ENCODE measurements at regions not wholly inside any gene's neighbourhood (a gene's known extent, or its start where the extent isn't known, plus 50 kb on each side); places are given as distances from the start of the nearest gene placed in this dataset.
"Not testable (repeated sequence)": the region's sequence is repeated elsewhere in the genome, so short reads cannot be mapped to it uniquely, and the experiment has no call there.

DNA sequence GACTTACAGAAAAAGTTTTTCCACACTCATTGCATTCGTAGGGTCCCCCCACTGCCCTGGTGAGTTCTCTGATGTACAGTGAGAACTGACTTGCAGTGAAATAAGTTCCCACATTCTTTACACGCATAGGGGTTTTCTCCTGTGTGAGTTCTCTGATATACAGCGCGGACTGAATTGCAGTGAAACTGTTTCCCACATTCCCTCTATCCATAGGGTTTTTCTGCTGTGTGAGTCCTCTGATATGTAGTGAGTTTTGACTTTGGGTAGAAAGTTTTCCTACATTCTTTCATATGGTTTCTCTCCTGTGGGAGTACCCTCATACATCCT, 147.0 kb downstream of the GLRX3 start:
- Histone ChIP-seq H3K4me3 (no peak overlapping the region), H3K36me3 (no peaks in the 10 kb centered on the region), H3K9me3 (peaks cover 0 to 14% of the 10 kb centered on the region in 2 donors), H3K27me3 (no peaks in the 10 kb centered on the region), H3K4me1 (no peaks in the 10 kb centered on the region), H3K27ac (no peak overlapping the region)
- TF ChIP-seq, protein P1, sequence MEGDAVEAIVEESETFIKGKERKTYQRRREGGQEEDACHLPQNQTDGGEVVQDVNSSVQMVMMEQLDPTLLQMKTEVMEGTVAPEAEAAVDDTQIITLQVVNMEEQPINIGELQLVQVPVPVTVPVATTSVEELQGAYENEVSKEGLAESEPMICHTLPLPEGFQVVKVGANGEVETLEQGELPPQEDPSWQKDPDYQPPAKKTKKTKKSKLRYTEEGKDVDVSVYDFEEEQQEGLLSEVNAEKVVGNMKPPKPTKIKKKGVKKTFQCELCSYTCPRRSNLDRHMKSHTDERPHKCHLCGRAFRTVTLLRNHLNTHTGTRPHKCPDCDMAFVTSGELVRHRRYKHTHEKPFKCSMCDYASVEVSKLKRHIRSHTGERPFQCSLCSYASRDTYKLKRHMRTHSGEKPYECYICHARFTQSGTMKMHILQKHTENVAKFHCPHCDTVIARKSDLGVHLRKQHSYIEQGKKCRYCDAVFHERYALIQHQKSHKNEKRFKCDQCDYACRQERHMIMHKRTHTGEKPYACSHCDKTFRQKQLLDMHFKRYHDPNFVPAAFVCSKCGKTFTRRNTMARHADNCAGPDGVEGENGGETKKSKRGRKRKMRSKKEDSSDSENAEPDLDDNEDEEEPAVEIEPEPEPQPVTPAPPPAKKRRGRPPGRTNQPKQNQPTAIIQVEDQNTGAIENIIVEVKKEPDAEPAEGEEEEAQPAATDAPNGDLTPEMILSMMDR (IDR thresholded peaks at IDR 0.05): no peak
- TF ChIP-seq POLR2A (IDR thresholded peaks at IDR 0.05): no peak
- intact Hi-C loops (cut with DNase I; ENCODE audit: low total_unique reads): no loop called here
- no peak for DNase-seq

GRCh38 chr10:130295761-130296160, 159.6 kb downstream of the GLRX3 start:
- H3K9me3 ChIP-seq; intact Hi-C loops (cut with DNase I; ENCODE audit: low total_unique reads); DNase-seq; H3K27me3 ChIP-seq; H3K36me3 ChIP-seq; H3K4me3 ChIP-seq; H3K4me1 ChIP-seq; H3K27ac ChIP-seq: not testable (repeated sequence)

DNA sequence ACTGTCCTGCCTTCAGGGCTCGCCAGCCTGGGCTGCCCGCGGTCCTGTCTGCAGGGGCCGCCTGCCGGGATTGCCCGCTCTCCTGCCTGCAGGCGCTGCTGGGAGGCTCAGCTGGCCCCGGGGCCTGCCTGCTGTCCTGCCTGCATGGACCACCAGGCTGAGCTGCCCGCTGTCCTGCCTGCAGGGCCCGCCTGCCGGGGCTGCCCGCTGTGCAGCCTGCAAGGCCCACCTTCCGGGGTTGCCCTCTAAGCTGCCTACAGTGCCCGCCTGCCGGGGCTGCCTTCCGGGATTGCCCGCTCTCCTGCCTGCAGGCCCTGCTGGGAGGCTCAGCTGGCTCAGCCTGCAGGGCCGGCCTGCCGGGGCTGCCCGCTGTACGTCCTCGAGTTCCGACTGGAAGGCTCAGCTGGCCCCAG, 164.4 kb downstream of the GLRX3 start:
- no peaks in the 10 kb centered on the region for H3K9me3 ChIP-seq
- no peaks in the 10 kb centered on the region for H3K36me3 ChIP-seq
- intact Hi-C loops (cut with DNase I; ENCODE audit: low total_unique reads): no loop called here
- peak overlapping the region in 1 of 2 donors; percentile 26 for H3K4me3 ChIP-seq
- TF ChIP-seq, protein P1 (IDR thresholded peaks at IDR 0.05): no peak
- no peak for TF ChIP-seq POLR2A (IDR thresholded peaks at IDR 0.05)
- H3K27me3 ChIP-seq: no peaks in the 10 kb centered on the region
- no peaks in the 10 kb centered on the region for H3K4me1 ChIP-seq
- no peak overlapping the region for H3K27ac ChIP-seq
- DNase-seq: no peak

- Histone ChIP-seq H3K27ac (no peak overlapping the region), H3K4me3 (peak overlapping the region in 1 of 2 donors; percentile 26), H3K4me1 (no peaks in the 10 kb centered on the region), H3K36me3 (no peaks in the 10 kb centered on the region), H3K27me3 (no peaks in the 10 kb centered on the region), H3K9me3 (no peaks in the 10 kb centered on the region)
- TF ChIP-seq POLR2A (IDR thresholded peaks at IDR 0.05): no peak
- intact Hi-C loops (cut with DNase I; ENCODE audit: low total_unique reads): no loop called here
- no peak for DNase-seq
Measured at GRCh38 chr10:130301021-130301892, 165.1 kb downstream of the GLRX3 start.

DNA sequence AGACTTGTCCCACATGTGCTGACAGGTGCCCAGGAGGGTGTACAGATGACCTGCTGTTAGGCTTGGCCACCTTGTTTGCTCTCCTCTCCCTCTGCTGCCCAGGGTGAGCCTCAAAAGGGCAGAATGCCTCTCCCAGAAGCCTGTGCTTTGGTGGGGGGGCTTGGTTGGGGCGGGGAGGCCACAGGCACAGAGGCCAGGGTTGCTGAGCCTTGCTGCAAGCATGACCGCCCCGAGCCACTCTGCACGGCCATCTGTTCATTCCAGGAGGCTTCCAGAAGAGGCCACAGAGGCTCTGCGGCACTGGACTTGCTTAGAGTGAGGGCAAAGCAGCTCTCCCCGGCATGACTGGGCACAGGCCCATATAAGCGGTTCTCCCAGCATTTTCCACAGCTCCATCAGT, 190.8 kb downstream of the GLRX3 start:
- Histone ChIP-seq H3K36me3 (no peaks in the 10 kb centered on the region), H3K27ac (no peak overlapping the region), H3K9me3 (no peaks in the 10 kb centered on the region), H3K4me3 (no peak overlapping the region), H3K4me1 (no peaks in the 10 kb centered on the region), H3K27me3 (no peaks in the 10 kb centered on the region)
- no peak for DNase-seq
- no peak for TF ChIP-seq POLR2A (IDR thresholded peaks at IDR 0.05)
- intact Hi-C loops (cut with DNase I; ENCODE audit: low total_unique reads): no loop called here

GRCh38 chr10:130329792-130330191, 193.6 kb downstream of the GLRX3 start:
- Histone ChIP-seq H3K4me1 (no peaks in the 10 kb centered on the region), H3K4me3 (no peak overlapping the region), H3K27ac (no peak overlapping the region), H3K27me3 (no peaks in the 10 kb centered on the region), H3K9me3 (no peaks in the 10 kb centered on the region), H3K36me3 (no peaks in the 10 kb centered on the region)
- intact Hi-C loops (cut with DNase I; ENCODE audit: low total_unique reads): no loop called here
- DNase-seq: no peak
- no peak for TF ChIP-seq POLR2A (IDR thresholded peaks at IDR 0.05)
- TF ChIP-seq, protein P1 (IDR thresholded peaks at IDR 0.05): no peak
